LNCAP (cell line): ENCODE measurements at regions not wholly inside any gene's neighbourhood (a gene's known extent, or its start where the extent isn't known, plus 50 kb on each side); places are given as distances from the start of the nearest gene placed in this dataset.

Source experiments
- TF ChIP-seq, protein P1 (sequence below): fragments of 450-650 bp; IDR thresholded peaks from 2 replicates; pipeline ENCODE4 v1.5.1; 2017; ENCODE audit warnings: mild to moderate bottlenecking

DNA sequence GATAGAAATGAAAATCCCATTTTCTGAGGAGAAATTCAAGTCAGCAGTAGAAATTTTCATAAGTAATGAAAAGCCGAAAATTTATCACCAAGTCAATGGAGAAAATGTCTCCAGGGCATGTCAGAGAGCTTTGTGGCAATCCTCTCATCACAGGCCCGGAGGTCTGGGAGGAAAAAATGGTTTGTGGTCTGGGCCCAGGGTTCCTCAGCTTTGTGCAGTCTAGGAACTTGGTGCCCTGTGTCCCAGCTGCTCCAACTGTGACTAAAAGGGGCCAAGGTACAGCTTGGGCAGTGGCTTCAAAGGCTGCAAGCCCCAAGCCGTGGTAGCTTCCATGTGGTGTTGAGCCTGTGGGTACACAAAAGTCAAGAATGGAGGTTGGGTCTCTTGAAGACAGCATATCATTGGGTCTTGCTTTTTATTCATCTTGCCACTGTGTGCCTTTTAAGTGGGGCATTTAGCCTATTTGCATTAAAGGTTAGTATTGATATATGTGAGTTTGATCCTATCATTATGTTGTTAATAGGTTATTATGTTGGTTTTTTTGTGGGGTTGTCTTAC, 608.5 kb downstream of the PDHA2 start:
- TF ChIP-seq, protein P1, sequence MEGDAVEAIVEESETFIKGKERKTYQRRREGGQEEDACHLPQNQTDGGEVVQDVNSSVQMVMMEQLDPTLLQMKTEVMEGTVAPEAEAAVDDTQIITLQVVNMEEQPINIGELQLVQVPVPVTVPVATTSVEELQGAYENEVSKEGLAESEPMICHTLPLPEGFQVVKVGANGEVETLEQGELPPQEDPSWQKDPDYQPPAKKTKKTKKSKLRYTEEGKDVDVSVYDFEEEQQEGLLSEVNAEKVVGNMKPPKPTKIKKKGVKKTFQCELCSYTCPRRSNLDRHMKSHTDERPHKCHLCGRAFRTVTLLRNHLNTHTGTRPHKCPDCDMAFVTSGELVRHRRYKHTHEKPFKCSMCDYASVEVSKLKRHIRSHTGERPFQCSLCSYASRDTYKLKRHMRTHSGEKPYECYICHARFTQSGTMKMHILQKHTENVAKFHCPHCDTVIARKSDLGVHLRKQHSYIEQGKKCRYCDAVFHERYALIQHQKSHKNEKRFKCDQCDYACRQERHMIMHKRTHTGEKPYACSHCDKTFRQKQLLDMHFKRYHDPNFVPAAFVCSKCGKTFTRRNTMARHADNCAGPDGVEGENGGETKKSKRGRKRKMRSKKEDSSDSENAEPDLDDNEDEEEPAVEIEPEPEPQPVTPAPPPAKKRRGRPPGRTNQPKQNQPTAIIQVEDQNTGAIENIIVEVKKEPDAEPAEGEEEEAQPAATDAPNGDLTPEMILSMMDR: no peak

DNA sequence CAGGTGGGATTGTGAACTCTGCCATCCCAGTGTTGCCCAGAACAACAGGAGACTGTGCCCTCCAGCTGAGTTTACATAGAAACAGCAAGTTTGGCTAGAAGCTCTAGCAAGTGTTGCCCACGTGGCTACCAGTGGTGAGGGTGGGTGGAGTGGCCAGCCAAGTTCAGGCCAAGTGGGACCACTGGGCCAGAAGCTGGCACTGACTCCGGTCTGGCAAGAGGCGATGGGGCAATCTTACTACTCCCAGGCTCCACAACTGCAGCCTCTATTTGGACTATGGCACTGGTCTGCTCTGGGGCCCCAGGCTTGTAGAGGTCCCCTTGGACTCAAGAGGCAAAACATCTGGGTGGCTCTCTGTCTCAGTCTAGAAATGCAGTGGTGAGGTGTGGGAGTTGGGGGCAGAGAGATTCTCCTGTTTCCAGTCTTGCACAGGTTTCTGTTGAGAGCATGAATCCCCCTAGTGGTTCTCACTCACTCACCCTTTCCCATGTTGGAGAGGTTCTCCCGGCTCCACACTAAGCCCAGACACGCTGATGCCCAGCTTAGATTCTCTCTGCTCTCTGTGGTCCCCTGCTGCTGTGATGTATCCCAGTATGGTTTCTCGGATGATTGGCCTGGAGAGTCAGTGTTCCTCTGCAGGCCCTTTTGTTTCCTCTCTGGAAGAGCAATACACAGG, 615.3 kb downstream of the PDHA2 start:
- TF ChIP-seq, protein P1: no peak

DNA sequence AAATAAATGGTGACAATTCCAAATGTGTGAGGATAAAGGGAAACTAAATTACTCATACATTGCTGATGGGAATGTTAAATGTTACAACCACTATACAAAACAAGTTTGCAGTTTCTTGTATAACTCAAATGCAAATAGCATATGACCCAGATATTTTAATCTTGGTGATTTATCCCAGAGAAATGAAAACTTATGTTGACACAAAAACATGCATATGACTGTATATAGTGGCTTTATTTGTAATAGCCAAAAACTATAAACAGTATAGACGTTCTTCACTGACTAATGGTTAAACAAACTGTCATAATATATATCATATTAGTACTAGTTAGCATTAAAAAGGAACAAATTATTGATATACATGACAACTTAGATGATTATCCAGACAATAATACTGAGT, 619.2 kb downstream of the PDHA2 start:
- TF ChIP-seq, protein P1: no peak

DNA sequence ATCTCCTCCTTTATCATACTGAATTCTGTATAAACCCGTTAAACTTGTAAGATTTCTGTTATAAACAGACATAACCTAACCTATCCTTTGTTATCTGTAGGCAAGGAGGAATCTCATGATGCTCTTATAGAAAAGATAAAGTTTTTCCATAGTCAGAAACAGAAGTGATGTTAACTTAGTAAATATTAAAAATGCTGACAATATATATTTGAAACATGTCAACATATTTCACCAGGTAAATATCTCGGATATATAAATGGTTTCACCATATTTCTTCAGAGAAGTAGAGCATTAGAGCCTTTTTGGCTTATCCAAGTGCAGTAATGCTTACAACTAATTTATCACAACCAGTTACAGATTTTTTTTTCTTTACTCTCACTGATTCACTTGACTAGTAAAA, 625.9 kb downstream of the PDHA2 start:
- TF ChIP-seq, protein P1: no peak

DNA sequence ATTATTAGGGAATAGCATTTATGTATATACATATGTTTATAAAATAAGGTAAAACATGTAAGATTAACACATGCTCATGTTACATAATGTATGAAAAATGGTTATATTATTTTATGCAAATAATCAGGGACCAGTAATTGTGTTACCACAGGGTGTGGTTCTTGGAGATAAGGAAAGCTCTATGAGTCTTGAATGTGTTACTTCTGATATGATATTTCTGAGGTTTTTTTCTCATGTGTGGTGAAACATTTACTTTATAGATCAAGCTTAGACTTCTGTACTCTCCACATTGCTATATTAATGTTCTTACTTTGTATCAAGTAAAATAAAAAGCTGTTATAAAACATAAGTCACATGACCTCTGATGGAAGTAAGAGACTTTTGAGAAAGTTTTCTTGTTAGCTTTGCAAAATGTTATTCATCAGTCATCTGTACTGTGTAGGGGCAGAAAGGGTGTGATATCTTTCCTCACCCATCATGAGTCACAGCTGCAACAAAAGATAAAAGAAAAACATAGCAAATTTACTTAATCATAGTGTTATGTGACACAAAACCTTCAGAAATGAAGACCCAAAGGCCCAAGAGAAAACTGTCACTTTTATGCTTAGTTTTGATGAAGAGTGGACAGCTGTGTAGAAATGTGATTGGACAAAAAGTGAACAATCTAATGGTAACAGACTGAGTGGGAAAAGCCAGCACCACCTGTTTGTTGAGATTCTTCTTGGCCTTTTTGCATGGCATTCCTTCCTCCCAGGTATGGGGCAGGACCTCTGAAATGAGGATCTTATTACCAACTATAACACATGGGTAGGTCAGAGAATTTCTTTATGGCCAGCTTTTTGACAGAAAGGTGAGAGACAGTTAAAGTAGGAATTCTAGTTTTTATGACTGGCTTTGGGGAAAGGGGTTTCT, 632.3 kb downstream of the PDHA2 start:
- TF ChIP-seq, protein P1: no peak

DNA sequence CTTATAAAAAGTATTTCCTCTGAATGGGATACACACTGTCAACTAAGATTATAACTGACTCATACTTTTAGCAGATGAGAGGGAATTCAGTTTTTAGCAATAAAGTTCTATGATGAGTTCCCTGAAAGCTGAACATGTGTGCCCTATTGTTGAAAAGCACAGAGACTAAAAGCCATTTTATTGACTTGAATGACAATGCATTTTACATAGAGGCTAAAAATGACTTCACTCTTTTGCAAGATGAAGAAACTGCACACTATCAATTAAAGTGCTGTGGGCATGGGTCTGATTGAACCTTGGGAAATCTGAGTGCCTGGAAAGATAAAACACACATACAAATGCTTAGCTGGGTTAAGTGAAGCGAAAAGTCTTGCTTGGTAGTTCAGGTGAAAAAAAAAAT, 633.4 kb downstream of the PDHA2 start:
- TF ChIP-seq, protein P1: no peak

DNA sequence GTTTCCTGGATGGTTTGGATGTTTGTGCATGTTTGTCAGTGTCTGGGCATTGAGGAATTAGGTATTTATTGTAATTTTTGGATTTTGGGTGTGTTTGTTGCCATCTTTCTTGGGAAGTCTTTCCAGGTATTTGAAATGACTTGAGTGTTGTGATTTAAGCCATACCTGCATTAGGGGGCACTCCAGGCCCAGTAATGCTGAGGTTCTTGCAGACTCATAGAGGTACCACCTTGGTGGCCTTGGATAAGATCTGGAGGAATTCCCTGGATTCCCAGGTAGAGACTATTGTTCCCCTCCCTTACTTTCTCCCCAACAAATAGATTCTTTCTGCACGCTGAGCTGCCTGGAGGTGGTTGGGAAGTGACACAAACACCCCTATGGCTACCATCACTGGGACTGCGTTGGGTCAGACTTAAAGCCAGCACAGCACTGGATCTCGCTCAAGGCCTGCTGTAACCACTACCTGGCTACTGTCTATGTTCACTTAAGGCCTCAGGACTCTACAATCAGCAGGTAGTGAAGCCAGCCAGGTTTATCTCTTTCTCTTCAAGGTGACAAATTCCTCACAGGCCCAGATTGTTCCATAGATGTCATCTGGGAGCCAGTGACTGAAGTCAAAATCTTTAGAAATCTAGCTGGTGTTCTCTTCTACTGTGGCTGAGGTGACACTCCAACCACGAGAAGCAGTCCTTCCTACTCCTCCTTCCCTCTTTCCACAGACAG, 643.6 kb downstream of the PDHA2 start:
- TF ChIP-seq, protein P1: no peak
